ENCODE measurements at regions not wholly inside any gene's neighbourhood (a gene's known extent, or its start where the extent isn't known, plus 50 kb on each side); places are given as distances from the start of the nearest gene placed in this dataset.

DNA sequence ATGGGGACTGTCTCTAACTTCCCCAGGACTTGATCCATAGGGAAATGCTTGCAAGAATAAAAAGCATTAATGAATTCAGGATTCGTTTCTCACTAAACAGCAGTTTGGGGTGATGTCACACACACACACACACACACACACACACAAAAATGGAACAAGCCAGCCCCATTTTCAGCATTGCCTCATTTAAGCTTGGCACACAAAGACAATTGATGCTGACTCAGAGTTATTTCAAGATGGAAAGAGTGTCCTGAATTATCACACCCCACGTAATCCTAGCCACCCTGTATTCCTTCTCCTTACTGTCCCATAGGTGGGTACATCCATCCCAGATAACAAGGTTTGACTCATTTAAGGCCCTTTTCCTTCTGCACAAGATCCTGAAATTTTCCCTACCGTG, 345.1 kb upstream of the HS3ST1 start:
- DNase-seq: no peak

DNA sequence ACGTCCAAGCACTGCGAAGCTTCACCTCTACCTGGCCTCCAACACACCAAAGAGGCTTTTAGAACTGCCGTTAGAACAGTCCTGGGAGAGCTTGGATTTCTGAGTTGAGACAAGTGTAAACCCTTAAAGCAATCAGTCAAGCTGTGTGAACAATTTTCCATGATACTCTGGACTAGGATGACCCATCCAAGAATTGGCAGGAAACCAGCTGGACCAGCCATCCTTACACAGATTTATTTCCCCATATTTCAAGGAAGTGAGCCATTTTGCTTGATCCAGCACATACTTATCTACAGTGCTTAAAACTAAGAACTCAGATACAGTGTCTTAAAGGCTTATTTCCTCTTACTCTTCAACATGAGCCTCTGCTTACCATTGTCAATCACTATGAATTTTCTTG, 340.7 kb upstream of the HS3ST1 start:
- peak; percentile 6 to 37 (median 10) for DNase-seq

GRCh38 chr4:11768251-11768972, 339.7 kb upstream of the HS3ST1 start:
- no peak for DNase-seq

GRCh38 chr4:11765849-11766453, 337.3 kb upstream of the HS3ST1 start:
- DNase-seq: peak in 2 of 3 donors; percentile 11 to 23

DNA sequence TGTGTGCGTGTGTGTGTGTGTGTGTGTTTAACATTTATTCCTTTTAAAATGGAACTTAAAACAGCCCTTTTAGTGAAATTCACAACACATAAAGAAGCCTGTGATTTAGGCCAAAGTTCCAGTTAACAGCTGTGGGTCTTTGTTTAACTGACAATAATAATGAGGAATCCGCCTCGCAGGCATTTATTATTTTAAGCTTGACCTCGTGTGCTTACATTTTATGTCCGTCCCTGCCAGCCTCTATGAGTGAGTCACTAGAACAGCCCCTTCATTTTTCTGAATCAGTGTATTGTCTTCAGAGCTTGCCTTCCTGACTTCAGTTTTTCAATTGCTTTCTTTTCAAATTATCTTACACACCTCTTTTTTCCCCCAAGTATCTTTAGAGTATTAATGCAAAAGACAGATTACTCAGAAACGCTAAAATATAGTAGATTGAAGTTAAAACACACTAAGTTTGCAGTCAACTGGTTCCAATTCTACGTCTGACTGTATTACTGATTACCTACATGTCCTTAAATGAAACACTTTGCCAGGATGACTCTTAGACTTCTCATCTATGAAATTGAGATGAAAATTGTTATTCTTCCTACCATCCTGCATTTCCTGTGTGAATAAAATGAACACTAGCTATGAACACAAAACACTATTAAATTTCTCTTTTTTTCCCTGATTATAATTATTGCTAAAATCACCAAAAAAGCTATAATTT, 319.6 kb upstream of the HS3ST1 start:
- DNase-seq: peak in 2 of 3 donors; percentile 4 to 11

- DNase-seq: peak in 1 of 3 donors; percentile 13
Measured at GRCh38 chr4:11746734-11747133, 318.0 kb upstream of the HS3ST1 start.

DNA sequence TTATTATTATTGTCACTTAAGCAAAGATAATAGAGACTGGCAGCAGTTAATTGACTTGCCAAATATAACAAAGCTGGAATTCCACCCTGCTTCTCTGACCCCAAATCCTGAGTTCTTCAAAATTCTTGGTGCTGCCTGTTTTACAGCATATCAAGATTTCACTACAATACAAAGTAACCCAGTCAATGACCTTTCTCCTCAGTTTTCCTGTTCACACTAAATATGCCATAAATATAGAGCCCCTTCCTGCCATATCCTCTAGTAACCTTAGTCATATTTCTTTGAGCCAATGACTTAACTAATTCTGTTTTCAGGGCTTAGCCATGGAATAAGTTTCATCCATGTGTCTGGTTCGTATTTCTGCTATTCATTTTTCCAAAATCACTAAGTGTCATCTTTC, 315.3 kb upstream of the HS3ST1 start:
- DNase-seq: no peak

DNA sequence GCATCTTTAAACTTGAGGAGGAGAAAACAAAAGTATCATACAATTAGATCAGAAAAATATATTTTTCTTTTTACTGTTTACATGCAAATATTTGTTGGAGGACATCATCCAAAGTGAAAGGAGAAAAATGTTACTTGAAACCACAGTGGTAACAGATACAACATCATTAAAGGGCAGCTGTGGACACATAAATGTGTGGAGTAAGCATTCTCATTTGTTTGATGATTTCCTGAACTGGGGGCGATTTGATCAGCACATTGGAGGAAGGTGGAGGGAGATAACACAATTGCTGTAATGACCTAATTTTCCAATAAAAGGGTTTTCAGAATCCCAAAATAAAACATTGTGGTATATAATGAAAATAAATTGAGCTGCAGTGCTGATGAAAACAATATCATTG, 314.5 kb upstream of the HS3ST1 start:
- DNase-seq: no peak

DNA sequence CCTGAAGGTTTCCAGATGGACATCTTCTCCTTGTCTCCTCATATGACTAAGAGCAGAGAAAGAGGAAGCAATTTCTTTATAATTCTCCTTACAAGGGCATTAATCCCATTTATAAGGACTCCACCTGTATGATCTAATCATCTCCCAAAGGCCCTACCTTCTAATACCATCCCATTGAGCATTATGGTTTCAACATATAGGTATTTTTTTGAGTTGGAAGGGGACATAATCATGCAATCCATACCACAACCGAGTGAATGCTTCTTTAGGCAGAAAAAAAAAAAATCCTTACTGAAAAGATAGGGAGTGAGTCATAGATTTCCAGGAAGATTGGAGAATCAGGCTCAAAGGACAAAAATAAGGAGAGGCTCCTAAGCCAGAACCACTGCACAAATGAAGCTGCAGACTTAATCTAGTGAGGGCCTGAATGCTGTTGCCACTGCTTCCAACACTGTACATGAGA, 312.5 kb upstream of the HS3ST1 start:
- no peak for DNase-seq

GRCh38 chr4:11739992-11740391, 311.3 kb upstream of the HS3ST1 start:
- DNase-seq: no peak

- no peak for DNase-seq
Measured at GRCh38 chr4:11736978-11737377, 308.3 kb upstream of the HS3ST1 start.

DNA sequence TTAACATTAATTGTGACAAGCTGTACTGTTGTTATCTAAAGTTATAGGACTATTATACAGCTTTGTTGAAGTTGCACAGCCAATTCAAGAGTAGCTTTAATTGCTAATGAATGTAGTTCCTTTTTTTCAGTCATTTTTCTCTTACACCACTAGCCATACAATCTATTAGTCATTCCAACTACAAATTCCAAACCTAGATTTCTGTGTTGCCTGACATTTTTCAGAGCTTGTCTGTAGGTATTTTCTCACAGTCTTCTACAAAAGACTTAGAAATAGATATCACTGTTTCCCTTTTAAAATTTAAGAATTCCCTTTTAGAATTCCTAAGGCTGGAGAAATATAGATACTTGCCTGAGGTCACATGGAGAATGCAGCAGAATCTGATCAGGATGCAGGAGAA, 307.0 kb upstream of the HS3ST1 start:
- DNase-seq: no peak

GRCh38 chr4:11732155-11732554, 303.5 kb upstream of the HS3ST1 start:
- no peak for DNase-seq

GRCh38 chr4:11730545-11730944, 301.9 kb upstream of the HS3ST1 start:
- DNase-seq: no peak

DNA sequence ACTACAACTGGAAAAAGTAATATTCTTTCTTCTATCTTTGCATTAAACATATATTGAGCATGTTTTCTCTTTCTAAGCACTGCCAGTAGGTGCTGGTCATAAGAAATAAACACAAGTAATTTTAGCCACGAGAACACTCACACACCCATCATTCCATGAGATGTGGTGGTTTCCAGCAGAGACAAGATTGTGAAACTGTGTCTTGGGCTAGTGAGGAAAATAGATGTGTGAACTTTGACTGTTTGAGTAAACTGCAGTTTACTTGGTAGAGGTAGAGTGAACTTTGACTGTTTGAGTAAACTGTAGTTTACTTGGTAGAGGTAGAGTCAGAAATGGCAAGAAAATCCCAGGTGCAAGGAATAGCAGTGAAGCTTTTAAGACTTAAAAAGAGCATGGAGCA, 300.9 kb upstream of the HS3ST1 start:
- DNase-seq: no peak

DNA sequence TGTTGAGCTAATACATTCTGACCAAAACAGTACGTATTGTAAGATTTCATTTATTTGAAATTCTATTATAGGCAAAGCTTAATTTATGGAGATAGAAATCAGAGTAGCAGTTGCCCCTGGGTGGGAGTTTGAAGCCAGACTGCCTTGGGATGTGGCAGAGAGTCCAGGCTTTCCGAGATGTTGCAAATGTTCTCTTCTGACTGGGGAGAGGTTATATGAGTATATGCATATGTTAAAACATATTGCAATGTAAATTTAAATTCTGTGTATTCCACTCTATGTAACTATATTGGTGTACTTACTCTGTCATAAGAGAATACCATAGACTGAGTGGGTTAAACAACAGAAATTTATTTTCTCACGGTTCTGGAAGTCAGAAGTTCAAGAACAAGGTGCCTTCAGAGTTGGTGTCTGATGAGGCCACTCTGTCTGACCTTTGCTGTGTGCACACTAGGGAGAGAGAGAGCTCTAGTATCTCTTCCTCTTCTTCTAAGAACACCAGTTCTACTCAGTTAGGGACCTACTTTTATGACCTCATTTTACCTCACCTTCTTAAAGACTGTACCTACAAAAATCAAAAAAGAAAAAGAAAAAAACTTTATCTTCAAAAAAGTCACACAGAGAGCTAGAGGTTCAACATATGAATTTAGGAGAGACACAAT, 299.3 kb upstream of the HS3ST1 start:
- DNase-seq: no peak

DNA sequence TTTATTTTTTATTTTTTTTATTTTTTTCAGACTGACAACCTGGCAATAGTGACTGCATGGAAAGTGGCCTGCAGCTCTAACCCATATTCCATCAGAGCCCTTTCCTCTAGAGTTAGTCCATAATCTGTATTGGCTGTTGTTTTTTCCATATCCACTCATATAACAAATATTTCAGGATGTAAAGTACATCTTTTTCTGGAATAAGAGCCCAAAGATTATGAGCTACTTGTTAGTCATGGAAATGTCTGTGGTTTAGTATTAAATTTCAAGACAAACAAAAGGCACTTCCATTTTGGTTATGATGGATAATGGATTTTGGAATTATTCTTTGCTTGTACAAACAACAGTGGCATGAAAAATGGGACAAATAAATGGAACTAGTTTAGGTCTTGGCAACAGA, 296.0 kb upstream of the HS3ST1 start:
- DNase-seq: no peak

- no peak for DNase-seq
Measured at GRCh38 chr4:11722223-11722622, 293.5 kb upstream of the HS3ST1 start.

DNA sequence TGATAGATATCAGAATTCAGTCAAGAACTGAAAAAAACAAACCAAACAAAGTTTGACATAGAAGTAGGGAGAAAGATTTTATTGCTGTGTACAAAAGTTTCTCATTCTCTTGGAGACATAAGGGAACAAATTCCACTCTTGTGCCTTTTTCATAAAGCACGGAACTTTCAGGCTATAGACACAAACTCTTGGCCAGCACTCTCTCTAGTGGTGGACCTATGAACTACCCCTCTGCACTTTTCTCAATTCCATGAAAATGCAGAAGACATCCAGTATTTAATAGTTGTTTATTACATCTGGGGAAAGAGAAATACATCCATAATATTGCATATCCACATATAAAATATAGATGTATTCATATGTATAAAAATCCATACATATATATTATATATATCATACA, 291.6 kb upstream of the HS3ST1 start:
- peak in 2 of 3 donors; percentile 7 to 32 for DNase-seq

GRCh38 chr4:11719879-11720278, 291.2 kb upstream of the HS3ST1 start:
- DNase-seq: no peak

GRCh38 chr4:11715753-11716521, 287.2 kb upstream of the HS3ST1 start:
- DNase-seq: no peak
